Thoracic aorta (tissue), 2 donors: ENCODE measurements at regions not wholly inside any gene's neighbourhood (a gene's known extent, or its start where the extent isn't known, plus 50 kb on each side); places are given as distances from the start of the nearest gene placed in this dataset.

ENCODE experiments used
- ATAC-seq: fragments of 150-250 bp; one replicate; pipeline ENCODE4 v1.8.0; 2017; ENCODE audit warnings: low read depth; ENCODE audit not compliant: insufficient number of reproducible peaks, low FRiP score
- DNase-seq: peaks from one replicate; pipeline ENCODE4 v3.0.0-alpha.2; 2020; ENCODE audit warnings: low spot score
- H3K27ac ChIP-seq, 2 donors: fragments of 200-600 bp; sonication (generic); 1 replicate in 1 of 2; 2 replicates in 1 of 2; pipeline ENCODE4 v1.5.1; 2016; ENCODE audit warnings: mild to moderate bottlenecking in 2 of 2, moderate library complexity in 2 of 2
- H3K27me3 ChIP-seq: fragments of 200-600 bp; sonication (generic); replicated peaks from 2 replicates; pipeline ENCODE4 v1.6.0; 2016; ENCODE audit warnings: mild to moderate bottlenecking; ENCODE audit not compliant: insufficient read depth
- H3K36me3 ChIP-seq: fragments of 200-600 bp; sonication (generic); one replicate; pipeline ENCODE4 v1.5.1; 2016
- H3K4me1 ChIP-seq, 2 donors: fragments of 200-600 bp; sonication (generic); 1 replicate in 1 of 2; 2 replicates in 1 of 2; pipeline versions ENCODE4 v1.5.1 to v1.6.0; 2016; ENCODE audit warnings: low read depth in 2 of 2, mild to moderate bottlenecking in 1 of 2; ENCODE audit not compliant: control insufficient read depth in 1 of 2
- H3K4me3 ChIP-seq: fragments of 200-600 bp; sonication (generic); 2 replicates; pipeline ENCODE4 v1.5.1; 2016; ENCODE audit warnings: mild to moderate bottlenecking
- H3K9me3 ChIP-seq: fragments of 200-600 bp; sonication (generic); 2 replicates; pipeline ENCODE4 v1.5.1; 2016
- TF ChIP-seq, protein P1 (sequence below): fragments of 200-600 bp; sonication (generic); IDR thresholded peaks from one replicate; pipeline ENCODE4 v1.5.1; 2019; ENCODE audit warnings: antibody characterized with exemption

DNA sequence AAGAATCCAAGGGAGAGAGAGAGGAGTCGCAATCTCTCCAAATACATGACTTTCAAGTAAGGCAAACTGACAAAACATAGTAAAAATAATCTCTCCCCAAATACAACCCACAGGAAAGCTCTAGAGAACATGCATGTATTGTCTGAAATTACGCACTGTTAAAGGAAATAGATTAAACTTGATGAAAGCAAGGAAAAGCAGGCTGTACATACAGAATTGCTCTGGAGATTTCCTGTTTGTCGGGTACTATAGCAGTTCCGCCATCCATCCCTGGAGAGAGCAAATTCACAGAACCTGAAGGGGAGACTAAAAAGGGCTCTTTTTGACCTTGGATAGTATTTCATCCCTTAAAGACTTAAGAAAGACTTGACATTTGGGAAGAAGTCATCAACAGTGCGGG lies 170.2 kb upstream of the BET1 start:
- Histone ChIP-seq H3K4me3 (no peak overlapping the region), H3K27ac (no peak overlapping the region), H3K36me3 (no peaks in the 10 kb centered on the region), H3K27me3 (no peaks in the 10 kb centered on the region), H3K4me1 (peaks cover 0 to 4% of the 10 kb centered on the region in 2 donors), H3K9me3 (no peaks in the 10 kb centered on the region)
- TF ChIP-seq, protein P1, sequence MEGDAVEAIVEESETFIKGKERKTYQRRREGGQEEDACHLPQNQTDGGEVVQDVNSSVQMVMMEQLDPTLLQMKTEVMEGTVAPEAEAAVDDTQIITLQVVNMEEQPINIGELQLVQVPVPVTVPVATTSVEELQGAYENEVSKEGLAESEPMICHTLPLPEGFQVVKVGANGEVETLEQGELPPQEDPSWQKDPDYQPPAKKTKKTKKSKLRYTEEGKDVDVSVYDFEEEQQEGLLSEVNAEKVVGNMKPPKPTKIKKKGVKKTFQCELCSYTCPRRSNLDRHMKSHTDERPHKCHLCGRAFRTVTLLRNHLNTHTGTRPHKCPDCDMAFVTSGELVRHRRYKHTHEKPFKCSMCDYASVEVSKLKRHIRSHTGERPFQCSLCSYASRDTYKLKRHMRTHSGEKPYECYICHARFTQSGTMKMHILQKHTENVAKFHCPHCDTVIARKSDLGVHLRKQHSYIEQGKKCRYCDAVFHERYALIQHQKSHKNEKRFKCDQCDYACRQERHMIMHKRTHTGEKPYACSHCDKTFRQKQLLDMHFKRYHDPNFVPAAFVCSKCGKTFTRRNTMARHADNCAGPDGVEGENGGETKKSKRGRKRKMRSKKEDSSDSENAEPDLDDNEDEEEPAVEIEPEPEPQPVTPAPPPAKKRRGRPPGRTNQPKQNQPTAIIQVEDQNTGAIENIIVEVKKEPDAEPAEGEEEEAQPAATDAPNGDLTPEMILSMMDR, result no peak
- ATAC-seq (no peak), DNase-seq (no peak)

DNA sequence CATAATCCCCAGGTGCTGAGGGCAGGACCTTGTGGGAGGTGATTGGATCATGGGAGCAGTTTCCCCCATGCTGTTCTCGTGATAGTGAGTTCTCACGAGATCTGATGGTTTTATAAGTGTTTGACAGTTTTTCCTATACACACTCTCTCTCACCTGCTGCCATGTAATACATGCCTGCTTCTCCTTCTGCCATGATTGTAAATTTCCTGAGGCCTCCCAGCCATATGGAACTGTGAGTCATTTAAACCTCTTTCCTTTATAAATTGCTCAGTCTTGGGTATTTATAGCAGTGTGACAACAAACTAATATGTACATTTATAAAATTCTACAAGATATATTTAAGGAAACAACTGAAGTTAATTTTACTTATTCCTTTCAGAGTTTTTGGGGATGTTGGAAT lies 170.8 kb upstream of the BET1 start:
- ATAC-seq (no peak), DNase-seq (no peak)
- peaks cover 0 to 4% of the 10 kb centered on the region in 2 donors for H3K4me1 ChIP-seq
- no peaks in the 10 kb centered on the region for H3K9me3 ChIP-seq
- H3K4me3 ChIP-seq, result no peak overlapping the region
- H3K27me3 ChIP-seq, result no peaks in the 10 kb centered on the region
- TF ChIP-seq, protein P1, result no peak
- H3K36me3 ChIP-seq, result no peaks in the 10 kb centered on the region
- no peak overlapping the region for H3K27ac ChIP-seq

DNA sequence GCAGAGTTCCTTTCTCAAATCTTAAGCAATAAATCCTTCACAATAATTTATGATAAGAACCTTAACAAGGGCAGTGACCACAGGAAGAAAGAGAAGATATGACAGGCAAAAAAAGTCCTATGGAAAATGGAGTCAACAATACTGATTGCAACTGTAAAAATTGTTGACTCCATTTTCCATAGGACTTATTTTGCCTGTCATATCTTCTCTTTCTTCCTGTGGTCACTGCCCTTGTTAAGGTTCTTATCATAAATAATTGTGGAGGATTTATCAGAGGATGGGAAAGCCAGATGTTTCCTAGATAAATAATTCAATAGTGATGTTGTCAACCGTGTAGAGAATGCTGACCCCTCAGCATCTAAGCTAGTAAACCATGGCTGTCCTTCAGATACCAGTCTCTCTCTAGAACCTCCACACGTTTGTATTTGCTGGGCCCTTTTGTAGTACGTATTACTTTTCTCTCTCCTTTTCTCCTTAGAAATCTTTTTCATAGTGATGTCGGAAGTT lies 172.6 kb upstream of the BET1 start:
- Histone ChIP-seq H3K27me3 (no peaks in the 10 kb centered on the region), H3K4me1 (peaks cover 0 to 4% of the 10 kb centered on the region in 2 donors), H3K9me3 (no peaks in the 10 kb centered on the region), H3K27ac (no peak overlapping the region), H3K36me3 (no peaks in the 10 kb centered on the region), H3K4me3 (no peak overlapping the region)
- TF ChIP-seq, protein P1, result no peak
- DNase-seq, result no peak
- no peak for ATAC-seq

DNA sequence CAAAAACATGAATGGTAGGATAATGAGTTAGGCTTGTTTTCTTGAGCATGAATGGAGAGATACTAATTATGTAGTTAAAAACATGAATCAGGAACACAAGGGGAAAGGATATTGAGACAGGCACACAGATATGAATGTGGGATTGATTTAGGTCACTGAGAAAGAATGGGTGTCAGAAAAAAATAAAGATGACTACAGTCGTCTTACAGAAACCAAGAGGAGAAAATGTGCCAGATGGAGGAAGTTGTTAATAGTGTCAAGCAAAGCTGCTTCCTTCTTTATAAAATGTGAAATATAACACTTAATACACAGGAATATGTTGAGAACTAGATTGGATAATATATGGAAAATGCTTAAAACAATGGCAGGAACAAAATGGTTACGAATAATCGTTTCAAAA lies 173.3 kb upstream of the BET1 start:
- Histone ChIP-seq H3K27ac (no peak overlapping the region), H3K27me3 (no peaks in the 10 kb centered on the region), H3K4me1 (peaks cover 0 to 4% of the 10 kb centered on the region in 2 donors), H3K9me3 (no peaks in the 10 kb centered on the region), H3K4me3 (no peak overlapping the region), H3K36me3 (no peaks in the 10 kb centered on the region)
- DNase-seq, result no peak
- TF ChIP-seq, protein P1, result no peak
- ATAC-seq, result no peak

DNA sequence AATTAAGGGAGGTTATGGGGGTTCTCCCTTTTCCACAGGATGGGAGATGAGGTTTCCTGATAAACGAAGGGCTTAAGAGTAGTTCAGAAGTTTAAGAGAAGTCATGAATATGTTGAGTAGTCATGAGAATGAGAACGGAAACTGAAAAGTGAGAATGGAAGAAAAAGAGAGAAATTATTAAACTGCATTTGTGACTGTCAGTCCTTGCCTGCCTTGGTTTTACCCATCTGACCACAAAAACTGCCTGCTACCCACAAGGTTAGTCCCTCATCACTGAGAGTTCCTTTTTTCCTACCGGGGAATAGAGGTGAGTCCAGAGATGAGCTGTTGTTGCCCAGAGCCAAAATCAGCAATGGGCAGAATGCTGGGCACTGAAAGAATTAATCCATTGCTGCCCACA lies 174.1 kb upstream of the BET1 start:
- TF ChIP-seq, protein P1, result no peak
- Histone ChIP-seq H3K9me3 (no peaks in the 10 kb centered on the region), H3K27me3 (no peaks in the 10 kb centered on the region), H3K27ac (no peak overlapping the region), H3K36me3 (no peaks in the 10 kb centered on the region), H3K4me1 (peaks cover 2 to 11% of the 10 kb centered on the region in 2 donors), H3K4me3 (no peak overlapping the region)
- ATAC-seq, result no peak
- DNase-seq, result no peak
